ENCODE measurements at regions not wholly inside any gene's neighbourhood (a gene's known extent, or its start where the extent isn't known, plus 50 kb on each side); places are given as distances from the start of the nearest gene placed in this dataset.

DNA sequence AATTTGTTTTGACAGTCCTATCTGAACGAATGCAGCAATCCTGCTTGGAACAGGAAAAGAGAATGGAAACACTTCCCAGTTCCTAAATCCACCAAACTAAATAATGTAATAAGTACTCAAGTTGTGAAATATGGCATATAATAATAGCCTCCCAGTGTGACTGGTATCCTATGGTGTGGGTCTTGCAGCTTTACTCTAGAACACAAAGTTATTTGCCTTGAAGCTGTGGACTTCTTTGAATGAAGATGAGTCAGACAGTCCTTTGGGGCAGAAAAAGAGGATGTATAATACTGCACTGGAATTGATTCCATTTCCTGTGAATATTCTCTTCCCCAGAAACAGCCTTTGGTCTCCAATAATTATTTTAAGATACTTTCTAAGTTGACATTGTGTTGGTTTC lies 887.0 kb downstream of the KCNA4 start:
- TF ChIP-seq SUZ12 (IDR thresholded peaks at IDR 0.05; ENCODE audit: extremely low read depth, insufficient read depth, insufficient read length) (no peak), ZNF274 (IDR thresholded peaks at IDR 0.05; ENCODE audit: low read depth, low read length) (no peak), YY1 (IDR thresholded peaks at IDR 0.05; ENCODE audit: insufficient read depth, insufficient read length) (no peak)
- no peak for DNase-seq (ENCODE audit: low read depth, low spot score)
- no peaks in the 10 kb centered on the region for H3K9me3 ChIP-seq (ENCODE audit: insufficient read depth, low read length)

DNA sequence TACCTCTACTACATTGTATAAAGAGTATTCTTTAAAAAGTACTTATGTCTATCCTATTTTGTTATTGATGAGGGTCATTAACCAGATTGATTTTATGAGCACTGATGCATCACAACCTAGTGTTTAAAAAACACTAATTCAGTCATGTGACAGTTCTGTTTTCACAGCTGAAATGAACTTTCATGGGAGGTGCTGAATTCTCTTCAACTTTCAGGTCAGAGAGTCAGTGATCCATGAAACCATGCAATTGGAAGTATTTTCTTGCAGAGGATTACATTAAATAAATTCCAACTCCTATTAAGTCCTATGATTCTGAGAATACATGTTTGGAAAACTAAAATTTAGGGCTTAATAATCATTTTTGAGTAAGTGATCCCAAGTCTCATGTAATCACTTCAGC lies 889.4 kb downstream of the KCNA4 start:
- H3K4me1 ChIP-seq (ENCODE audit: insufficient read depth, insufficient read length), result no peaks in the 10 kb centered on the region
- no peaks in the 10 kb centered on the region for H3K36me3 ChIP-seq (ENCODE audit: insufficient read depth, insufficient read length, low read length)
- DNase-seq (ENCODE audit: low read depth, low spot score), result no peak
- no peaks in the 10 kb centered on the region for H3K27me3 ChIP-seq (ENCODE audit: insufficient read depth, insufficient read length)
- H3K9me3 ChIP-seq (ENCODE audit: insufficient read depth, low read length), result no peaks in the 10 kb centered on the region
- no peak overlapping the region for H3K9ac ChIP-seq (ENCODE audit: insufficient read length, low read depth)
- H3K4me3 ChIP-seq (ENCODE audit: insufficient read length, low read depth), result no peak overlapping the region
- no peak for TF ChIP-seq SUZ12 (IDR thresholded peaks at IDR 0.05; ENCODE audit: extremely low read depth, insufficient read depth, insufficient read length)
- no peak for TF ChIP-seq YY1 (IDR thresholded peaks at IDR 0.05; ENCODE audit: insufficient read depth, insufficient read length)
- TF ChIP-seq ZNF274 (IDR thresholded peaks at IDR 0.05; ENCODE audit: low read depth, low read length), result no peak

More for the DNA sequence above, 887.0 kb downstream of the KCNA4 start:
- Histone ChIP-seq H3K4me1 (ENCODE audit: insufficient read depth, insufficient read length) (no peaks in the 10 kb centered on the region), H3K4me3 (ENCODE audit: insufficient read length, low read depth) (no peak overlapping the region), H3K9ac (ENCODE audit: insufficient read length, low read depth) (no peak overlapping the region), H3K36me3 (ENCODE audit: insufficient read depth, insufficient read length, low read length) (no peaks in the 10 kb centered on the region), H3K27me3 (ENCODE audit: insufficient read depth, insufficient read length) (no peaks in the 10 kb centered on the region)

DNA sequence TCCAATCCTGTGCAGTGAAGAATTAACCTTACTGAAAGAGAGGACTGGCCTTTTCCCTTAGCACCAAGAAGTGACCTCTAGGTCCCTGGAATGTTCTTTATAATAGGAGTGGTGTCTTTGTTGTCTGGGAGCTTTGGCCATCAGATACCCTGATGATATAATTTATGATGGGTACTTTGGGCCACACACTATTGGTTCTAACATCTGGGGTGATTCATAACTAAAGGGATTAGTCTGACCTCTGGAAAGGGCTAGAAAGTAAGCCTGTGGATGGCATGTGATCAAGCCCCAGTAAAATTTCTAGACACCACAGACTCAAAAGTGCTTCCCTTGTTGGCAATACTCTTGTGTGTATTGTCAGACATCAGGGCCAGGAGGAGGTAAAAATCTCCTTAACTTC lies 891.2 kb downstream of the KCNA4 start:
- TF ChIP-seq ZNF274 (IDR thresholded peaks at IDR 0.05; ENCODE audit: low read depth, low read length), result no peak
- H3K4me1 ChIP-seq (ENCODE audit: insufficient read depth, insufficient read length), result no peaks in the 10 kb centered on the region
- no peak for DNase-seq (ENCODE audit: low read depth, low spot score)
- no peaks in the 10 kb centered on the region for H3K36me3 ChIP-seq (ENCODE audit: insufficient read depth, insufficient read length, low read length)
- no peaks in the 10 kb centered on the region for H3K27me3 ChIP-seq (ENCODE audit: insufficient read depth, insufficient read length)
- no peak overlapping the region for H3K9ac ChIP-seq (ENCODE audit: insufficient read length, low read depth)
- H3K4me3 ChIP-seq (ENCODE audit: insufficient read length, low read depth), result no peak overlapping the region
- H3K9me3 ChIP-seq (ENCODE audit: insufficient read depth, low read length), result no peaks in the 10 kb centered on the region

DNA sequence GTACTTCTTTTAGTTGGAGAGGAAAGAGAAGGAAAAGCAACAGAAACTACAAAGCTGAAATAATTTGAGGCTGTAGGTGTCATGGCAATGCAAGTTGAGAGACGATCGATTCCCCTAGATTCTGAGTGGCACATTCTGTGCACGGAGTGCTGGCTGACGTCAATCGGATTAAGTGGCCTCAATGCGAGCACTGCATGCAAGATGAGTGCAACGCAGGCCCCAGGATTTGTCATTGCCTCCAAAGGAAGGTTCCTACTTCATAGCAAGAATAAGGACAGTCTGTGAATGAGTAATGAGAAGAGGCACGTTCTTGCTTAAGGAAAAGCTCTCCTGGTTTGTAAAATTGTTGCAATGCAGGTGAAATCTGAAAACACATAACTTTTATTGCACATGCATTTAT lies 892.4 kb downstream of the KCNA4 start:
- Histone ChIP-seq H3K36me3 (ENCODE audit: insufficient read depth, insufficient read length, low read length) (no peaks in the 10 kb centered on the region), H3K4me1 (ENCODE audit: insufficient read depth, insufficient read length) (no peaks in the 10 kb centered on the region), H3K9me3 (ENCODE audit: insufficient read depth, low read length) (no peaks in the 10 kb centered on the region), H3K27me3 (ENCODE audit: insufficient read depth, insufficient read length) (no peaks in the 10 kb centered on the region), H3K9ac (ENCODE audit: insufficient read length, low read depth) (no peak overlapping the region), H3K4me3 (ENCODE audit: insufficient read length, low read depth) (no peak overlapping the region)
- no peak for DNase-seq (ENCODE audit: low read depth, low spot score)
- no peak for TF ChIP-seq SUZ12 (IDR thresholded peaks at IDR 0.05; ENCODE audit: extremely low read depth, insufficient read depth, insufficient read length)
- TF ChIP-seq YY1 (IDR thresholded peaks at IDR 0.05; ENCODE audit: insufficient read depth, insufficient read length), result no peak
- TF ChIP-seq ZNF274 (IDR thresholded peaks at IDR 0.05; ENCODE audit: low read depth, low read length), result no peak

DNA sequence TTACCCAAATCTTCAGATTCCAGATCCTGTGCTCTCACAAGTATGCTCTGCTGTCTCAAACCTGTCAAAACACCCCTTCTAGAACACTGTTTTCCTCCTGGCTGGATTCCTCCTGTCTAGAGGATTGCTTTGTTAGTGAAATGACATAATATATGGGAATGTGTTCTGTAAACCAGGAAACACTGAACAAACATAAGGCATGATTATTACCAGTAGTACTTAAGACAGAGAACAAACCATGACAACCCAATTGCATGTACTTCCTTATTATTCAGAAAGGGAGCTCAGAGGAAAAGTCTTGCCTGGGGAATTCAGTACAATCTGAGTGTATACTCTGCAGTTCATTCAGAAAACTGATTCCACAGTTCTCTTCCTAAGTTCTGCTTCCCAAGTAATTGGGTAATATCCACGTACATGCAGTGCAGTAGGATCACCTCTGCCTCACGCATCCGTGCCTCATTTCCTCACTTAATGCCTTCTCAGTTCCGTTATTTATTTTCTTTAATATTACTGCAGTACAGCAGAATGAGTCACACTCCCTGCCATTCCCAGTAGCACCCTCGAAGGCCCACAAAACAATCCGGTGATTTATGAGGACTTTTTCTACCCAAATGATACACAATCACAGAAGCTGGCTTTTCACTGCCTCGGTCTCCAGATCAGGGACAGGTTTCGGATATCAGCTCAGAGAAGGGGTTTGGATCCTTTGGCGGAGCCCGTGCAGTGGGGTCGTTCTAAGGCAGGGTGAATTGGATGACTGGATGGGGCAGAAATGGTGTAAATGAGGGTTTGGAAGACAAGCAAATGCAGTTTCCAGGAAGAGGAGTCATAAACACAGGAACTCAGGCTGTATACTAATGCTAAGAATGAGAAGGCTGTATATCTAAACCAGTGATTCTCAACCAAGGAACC lies 896.9 kb downstream of the KCNA4 start:
- H3K4me3 ChIP-seq (ENCODE audit: insufficient read length, low read depth), result no peak overlapping the region
- no peaks in the 10 kb centered on the region for H3K9me3 ChIP-seq (ENCODE audit: insufficient read depth, low read length)
- DNase-seq (ENCODE audit: low read depth, low spot score), result no peak
- TF ChIP-seq ZNF274 (IDR thresholded peaks at IDR 0.05; ENCODE audit: low read depth, low read length) (no peak), YY1 (IDR thresholded peaks at IDR 0.05; ENCODE audit: insufficient read depth, insufficient read length) (no peak), SUZ12 (IDR thresholded peaks at IDR 0.05; ENCODE audit: extremely low read depth, insufficient read depth, insufficient read length) (no peak)
- H3K9ac ChIP-seq (ENCODE audit: insufficient read length, low read depth), result no peak overlapping the region
- H3K27me3 ChIP-seq (ENCODE audit: insufficient read depth, insufficient read length), result no peaks in the 10 kb centered on the region
- H3K4me1 ChIP-seq (ENCODE audit: insufficient read depth, insufficient read length), result no peaks in the 10 kb centered on the region
- no peaks in the 10 kb centered on the region for H3K36me3 ChIP-seq (ENCODE audit: insufficient read depth, insufficient read length, low read length)

DNA sequence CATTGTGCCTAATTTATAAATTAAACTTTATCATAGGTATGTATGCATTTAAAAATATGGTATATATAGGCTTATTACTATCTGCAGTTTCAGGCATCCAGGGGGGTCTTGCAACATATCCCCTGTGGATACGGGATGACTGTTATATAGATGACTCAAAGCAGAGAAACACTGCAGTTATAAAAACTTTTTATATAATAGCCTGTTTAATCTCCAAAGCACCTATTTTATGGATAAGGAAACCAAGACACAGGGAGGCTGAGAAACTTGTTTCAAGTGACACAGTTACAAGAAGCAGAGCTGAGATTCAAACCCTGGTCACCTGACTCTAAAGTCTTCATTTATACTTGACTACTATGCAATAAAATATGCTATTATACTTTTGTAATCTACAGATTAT lies 897.7 kb downstream of the KCNA4 start:
- H3K9me3 ChIP-seq (ENCODE audit: insufficient read depth, low read length), result no peaks in the 10 kb centered on the region
- no peak overlapping the region for H3K4me3 ChIP-seq (ENCODE audit: insufficient read length, low read depth)
- H3K27me3 ChIP-seq (ENCODE audit: insufficient read depth, insufficient read length), result no peaks in the 10 kb centered on the region
- no peaks in the 10 kb centered on the region for H3K4me1 ChIP-seq (ENCODE audit: insufficient read depth, insufficient read length)
- no peak overlapping the region for H3K9ac ChIP-seq (ENCODE audit: insufficient read length, low read depth)
- DNase-seq (ENCODE audit: low read depth, low spot score), result no peak
- no peaks in the 10 kb centered on the region for H3K36me3 ChIP-seq (ENCODE audit: insufficient read depth, insufficient read length, low read length)
- TF ChIP-seq SUZ12 (IDR thresholded peaks at IDR 0.05; ENCODE audit: extremely low read depth, insufficient read depth, insufficient read length), result no peak
- no peak for TF ChIP-seq ZNF274 (IDR thresholded peaks at IDR 0.05; ENCODE audit: low read depth, low read length)
- no peak for TF ChIP-seq YY1 (IDR thresholded peaks at IDR 0.05; ENCODE audit: insufficient read depth, insufficient read length)

DNA sequence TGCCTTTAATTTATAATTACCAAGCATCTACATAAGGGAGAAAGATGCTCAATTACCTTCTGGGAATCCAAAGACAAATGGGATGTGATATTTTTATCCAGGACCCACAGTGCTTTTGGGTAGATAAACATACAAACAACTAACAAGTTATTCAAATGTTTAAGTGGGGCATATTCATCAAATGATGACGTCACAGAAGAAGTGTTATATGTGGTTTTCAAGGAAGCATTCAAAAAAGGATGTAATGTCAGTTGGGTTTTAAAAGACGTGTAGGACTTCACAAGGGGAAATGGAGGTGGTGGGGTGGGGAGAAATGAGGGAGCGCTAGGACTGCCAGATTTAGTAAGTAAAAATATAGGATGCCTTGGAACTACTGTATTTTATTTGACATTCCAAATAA lies 915.9 kb downstream of the KCNA4 start:
- Histone ChIP-seq H3K4me3 (ENCODE audit: insufficient read length, low read depth) (no peak overlapping the region), H3K36me3 (ENCODE audit: insufficient read depth, insufficient read length, low read length) (no peaks in the 10 kb centered on the region), H3K9me3 (ENCODE audit: insufficient read depth, low read length) (no peaks in the 10 kb centered on the region; the same call in 1 of the 2 replicates), H3K27me3 (ENCODE audit: insufficient read depth, insufficient read length) (no peaks in the 10 kb centered on the region), H3K4me1 (ENCODE audit: insufficient read depth, insufficient read length) (no peaks in the 10 kb centered on the region), H3K9ac (ENCODE audit: insufficient read length, low read depth) (no peak overlapping the region)
- no peak for TF ChIP-seq ZNF274 (IDR thresholded peaks at IDR 0.05; ENCODE audit: low read depth, low read length)
- no peak for TF ChIP-seq SUZ12 (IDR thresholded peaks at IDR 0.05; ENCODE audit: extremely low read depth, insufficient read depth, insufficient read length)
- TF ChIP-seq YY1 (IDR thresholded peaks at IDR 0.05; ENCODE audit: insufficient read depth, insufficient read length), result no peak
- no peak for DNase-seq (ENCODE audit: low read depth, low spot score)

All from NT2/D1 (cell line).